ENCODE measurements at regions not wholly inside any gene's neighbourhood (a gene's known extent, or its start where the extent isn't known, plus 50 kb on each side); places are given as distances from the start of the nearest gene placed in this dataset.
"Not testable (repeated sequence)": the region's sequence is repeated elsewhere in the genome, so short reads cannot be mapped to it uniquely, and the experiment has no call there.

DNA sequence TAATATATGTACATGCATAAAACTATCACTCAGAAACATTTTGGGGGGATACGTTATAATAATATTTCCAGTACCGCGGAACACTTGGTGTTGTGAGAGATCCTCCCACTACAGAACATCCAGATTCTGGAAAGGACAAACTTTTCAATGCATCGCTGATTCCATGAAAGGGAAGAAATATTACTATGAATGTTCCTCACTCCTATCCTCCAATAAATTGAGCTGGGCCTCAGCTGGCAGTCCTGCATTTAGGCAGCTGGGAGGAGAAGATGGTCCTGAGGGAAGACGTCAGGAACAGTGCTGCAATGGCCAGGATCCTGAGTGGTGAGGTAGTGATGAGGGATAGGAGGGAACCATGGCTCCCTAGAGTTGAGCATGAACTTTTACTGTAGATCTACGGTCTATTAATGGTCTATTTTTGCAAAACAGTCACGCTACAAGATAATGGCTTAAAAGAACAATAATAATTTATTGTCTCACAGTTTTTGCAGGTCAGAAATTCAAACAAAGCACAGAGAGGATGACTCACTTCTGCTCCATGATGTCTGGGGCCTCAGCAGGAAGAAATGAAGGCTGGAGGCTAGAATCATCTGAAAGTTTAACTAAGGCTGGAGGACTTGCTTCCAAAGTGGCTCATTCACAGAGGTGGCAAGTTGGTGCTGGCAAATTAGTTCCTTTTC, 538.1 kb downstream of the STIM2 start:
- Histone ChIP-seq H3K9ac (ENCODE audit: low read depth, low read length) (no peak overlapping the region), H3K27me3 (ENCODE audit: control insufficient read depth, insufficient read depth, low read length) (no peaks in the 10 kb centered on the region), H3K4me1 (ENCODE audit: control insufficient read depth, insufficient read depth, low read length) (no peaks in the 10 kb centered on the region), H3K9me3 (ENCODE audit: control insufficient read depth, insufficient read depth, low read length) (peaks cover 4% of the 10 kb centered on the region; the same call in 1 of the 2 replicates), H3K27ac (ENCODE audit: low read depth, low read length) (no peak overlapping the region), H3K4me3 (ENCODE audit: low read depth, low read length) (no peak overlapping the region), H3K36me3 (ENCODE audit: control insufficient read depth, insufficient read depth, low read length) (no peaks in the 10 kb centered on the region)

GRCh38 chr4:27407616-27408015, 547.0 kb downstream of the STIM2 start:
- Histone ChIP-seq H3K9ac (ENCODE audit: low read depth, low read length) (no peak overlapping the region), H3K4me1 (ENCODE audit: control insufficient read depth, insufficient read depth, low read length) (no peaks in the 10 kb centered on the region), H3K27ac (ENCODE audit: low read depth, low read length) (no peak overlapping the region)

DNA sequence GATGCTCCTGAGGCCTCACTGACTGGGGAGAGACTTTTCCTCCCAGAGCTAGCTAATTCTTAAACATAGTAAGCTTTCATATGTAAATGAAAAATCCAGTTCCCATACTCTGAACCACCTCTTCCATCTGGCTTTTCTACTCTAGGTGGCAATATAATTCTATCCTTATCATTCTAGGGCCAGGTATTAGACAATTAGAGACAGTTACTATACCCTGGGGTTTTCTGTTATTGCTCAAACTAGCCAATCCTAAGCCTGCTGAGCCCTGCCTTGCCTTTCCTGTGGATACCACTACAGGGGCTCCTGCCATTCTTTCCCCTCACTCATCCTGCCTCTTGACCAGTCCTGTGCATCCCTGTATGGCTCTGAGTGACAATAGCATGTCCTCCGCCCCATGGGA, 552.0 kb downstream of the STIM2 start:
- no peak overlapping the region for H3K27ac ChIP-seq (ENCODE audit: low read depth, low read length)
- no peaks in the 10 kb centered on the region for H3K36me3 ChIP-seq (ENCODE audit: control insufficient read depth, insufficient read depth, low read length)
- H3K9ac ChIP-seq (ENCODE audit: low read depth, low read length): no peak overlapping the region
- no peaks in the 10 kb centered on the region for H3K27me3 ChIP-seq (ENCODE audit: control insufficient read depth, insufficient read depth, low read length)
- H3K9me3 ChIP-seq (ENCODE audit: control insufficient read depth, insufficient read depth, low read length): peaks cover 4% of the 10 kb centered on the region; the same call in 1 of the 2 replicates
- H3K4me1 ChIP-seq (ENCODE audit: control insufficient read depth, insufficient read depth, low read length): no peaks in the 10 kb centered on the region
- H3K4me3 ChIP-seq (ENCODE audit: low read depth, low read length): no peak overlapping the region

More at GRCh38 chr4:27407616-27408015, 547.0 kb downstream of the STIM2 start:
- Histone ChIP-seq H3K4me3 (ENCODE audit: low read depth, low read length) (no peak overlapping the region), H3K36me3 (ENCODE audit: control insufficient read depth, insufficient read depth, low read length) (no peaks in the 10 kb centered on the region), H3K27me3 (ENCODE audit: control insufficient read depth, insufficient read depth, low read length) (no peaks in the 10 kb centered on the region), H3K9me3 (ENCODE audit: control insufficient read depth, insufficient read depth, low read length) (peaks cover 18% of the 10 kb centered on the region)

DNA sequence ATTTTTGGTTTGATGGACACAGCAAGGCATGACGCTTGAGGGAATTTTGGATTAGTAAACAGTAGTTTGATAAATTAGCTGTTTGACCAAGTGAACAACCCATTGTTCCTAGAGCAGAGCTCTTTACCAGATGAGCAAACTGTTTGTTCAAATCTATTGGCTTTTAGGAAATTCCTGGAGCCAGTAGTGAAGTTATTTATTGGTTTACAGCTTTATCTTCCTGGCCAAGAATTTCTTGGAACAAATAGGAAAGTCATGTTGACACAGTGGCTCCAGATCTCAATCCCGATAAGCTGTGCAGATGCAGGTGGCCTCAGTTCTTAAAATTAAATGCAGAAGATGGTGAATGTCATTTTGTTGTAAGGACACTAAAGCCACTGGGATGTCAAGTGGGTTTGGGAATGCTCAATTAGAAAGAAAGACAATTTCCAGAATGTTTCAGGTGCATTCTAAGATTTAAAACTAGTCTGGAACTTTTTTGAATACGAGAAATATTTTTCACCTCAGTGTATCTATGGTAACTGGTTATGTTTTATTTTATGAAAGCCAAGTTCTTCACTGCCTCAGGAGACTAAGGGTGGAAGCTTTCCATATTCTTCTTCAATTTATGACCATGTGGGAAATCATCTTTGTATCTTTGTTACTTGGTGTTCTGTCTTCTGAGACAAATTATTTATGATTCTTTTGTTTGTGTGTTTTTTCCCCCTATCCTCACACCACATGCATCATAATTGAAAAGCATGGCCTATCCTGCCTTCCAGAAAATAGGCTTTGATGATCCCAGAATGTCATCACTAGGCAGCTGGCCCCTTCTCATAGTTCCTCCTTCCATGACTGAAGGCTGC, 554.5 kb downstream of the STIM2 start:
- no peak overlapping the region for H3K27ac ChIP-seq (ENCODE audit: low read depth, low read length)
- no peaks in the 10 kb centered on the region for H3K4me1 ChIP-seq (ENCODE audit: control insufficient read depth, insufficient read depth, low read length)

GRCh38 chr4:27428661-27429060, 568.0 kb downstream of the STIM2 start:
- Histone ChIP-seq H3K9me3 (ENCODE audit: control insufficient read depth, insufficient read depth, low read length) (no peaks in the 10 kb centered on the region), H3K27ac (ENCODE audit: low read depth, low read length) (no peak overlapping the region), H3K27me3 (ENCODE audit: control insufficient read depth, insufficient read depth, low read length) (no peaks in the 10 kb centered on the region), H3K4me1 (ENCODE audit: control insufficient read depth, insufficient read depth, low read length) (no peaks in the 10 kb centered on the region), H3K4me3 (ENCODE audit: low read depth, low read length) (no peak overlapping the region), H3K36me3 (ENCODE audit: control insufficient read depth, insufficient read depth, low read length) (no peaks in the 10 kb centered on the region), H3K9ac (ENCODE audit: low read depth, low read length) (no peak overlapping the region)

More for the DNA sequence above, 554.5 kb downstream of the STIM2 start:
- Histone ChIP-seq H3K9ac (ENCODE audit: low read depth, low read length) (no peak overlapping the region), H3K27me3 (ENCODE audit: control insufficient read depth, insufficient read depth, low read length) (no peaks in the 10 kb centered on the region), H3K9me3 (ENCODE audit: control insufficient read depth, insufficient read depth, low read length) (peaks cover 4% of the 10 kb centered on the region; the same call in 1 of the 2 replicates), H3K36me3 (ENCODE audit: control insufficient read depth, insufficient read depth, low read length) (no peaks in the 10 kb centered on the region), H3K4me3 (ENCODE audit: low read depth, low read length) (no peak overlapping the region)

GRCh38 chr4:27429364-27429871, 568.8 kb downstream of the STIM2 start:
- no peaks in the 10 kb centered on the region for H3K4me1 ChIP-seq (ENCODE audit: control insufficient read depth, insufficient read depth, low read length)
- H3K4me3 ChIP-seq (ENCODE audit: low read depth, low read length): no peak overlapping the region
- no peak overlapping the region for H3K9ac ChIP-seq (ENCODE audit: low read depth, low read length)
- H3K36me3 ChIP-seq (ENCODE audit: control insufficient read depth, insufficient read depth, low read length): no peaks in the 10 kb centered on the region
- H3K9me3 ChIP-seq (ENCODE audit: control insufficient read depth, insufficient read depth, low read length): no peaks in the 10 kb centered on the region
- no peaks in the 10 kb centered on the region for H3K27me3 ChIP-seq (ENCODE audit: control insufficient read depth, insufficient read depth, low read length)
- H3K27ac ChIP-seq (ENCODE audit: low read depth, low read length): no peak overlapping the region

DNA sequence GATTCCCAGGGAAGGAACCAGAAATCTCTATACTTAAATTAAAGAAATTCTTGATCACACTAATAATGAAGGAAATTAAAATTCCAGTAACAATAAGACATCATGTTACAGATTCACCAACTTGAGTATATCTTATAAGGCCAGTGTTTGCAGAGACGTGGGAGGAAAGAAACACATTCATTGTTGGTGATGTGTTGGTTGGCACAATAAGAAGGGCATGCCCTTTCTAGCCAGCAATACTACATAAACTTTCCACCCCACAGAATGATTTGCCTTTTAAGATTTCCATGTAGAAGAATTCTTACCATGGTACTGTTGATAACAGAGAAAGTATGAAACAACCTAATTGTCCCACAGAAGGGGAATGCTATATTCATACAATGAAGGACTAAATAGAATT, 581.5 kb downstream of the STIM2 start:
- Histone ChIP-seq H3K9ac (ENCODE audit: low read depth, low read length) (no peak overlapping the region), H3K4me1 (ENCODE audit: control insufficient read depth, insufficient read depth, low read length) (no peaks in the 10 kb centered on the region), H3K27ac (ENCODE audit: low read depth, low read length) (no peak overlapping the region), H3K9me3 (ENCODE audit: control insufficient read depth, insufficient read depth, low read length) (no peaks in the 10 kb centered on the region), H3K27me3 (ENCODE audit: control insufficient read depth, insufficient read depth, low read length) (no peaks in the 10 kb centered on the region), H3K4me3 (ENCODE audit: low read depth, low read length) (no peak overlapping the region), H3K36me3 (ENCODE audit: control insufficient read depth, insufficient read depth, low read length) (no peaks in the 10 kb centered on the region)

GRCh38 chr4:27442661-27443060, 582.0 kb downstream of the STIM2 start:
- H3K27me3 ChIP-seq (ENCODE audit: control insufficient read depth, insufficient read depth, low read length); H3K27ac ChIP-seq (ENCODE audit: low read depth, low read length); H3K4me1 ChIP-seq (ENCODE audit: control insufficient read depth, insufficient read depth, low read length); H3K36me3 ChIP-seq (ENCODE audit: control insufficient read depth, insufficient read depth, low read length); H3K9me3 ChIP-seq (ENCODE audit: control insufficient read depth, insufficient read depth, low read length); H3K9ac ChIP-seq (ENCODE audit: low read depth, low read length); H3K4me3 ChIP-seq (ENCODE audit: low read depth, low read length): not testable (repeated sequence)

GRCh38 chr4:27463816-27464215, 603.2 kb downstream of the STIM2 start:
- Histone ChIP-seq H3K36me3 (ENCODE audit: control insufficient read depth, insufficient read depth, low read length) (no peaks in the 10 kb centered on the region), H3K27me3 (ENCODE audit: control insufficient read depth, insufficient read depth, low read length) (no peaks in the 10 kb centered on the region), H3K9ac (ENCODE audit: low read depth, low read length) (no peak overlapping the region), H3K4me1 (ENCODE audit: control insufficient read depth, insufficient read depth, low read length) (peaks cover 9% of the 10 kb centered on the region; the same call in 1 of the 2 replicates), H3K4me3 (ENCODE audit: low read depth, low read length) (no peak overlapping the region), H3K9me3 (ENCODE audit: control insufficient read depth, insufficient read depth, low read length) (no peaks in the 10 kb centered on the region), H3K27ac (ENCODE audit: low read depth, low read length) (no peak overlapping the region)

GRCh38 chr4:27467351-27467750, 606.7 kb downstream of the STIM2 start:
- H3K4me1 ChIP-seq (ENCODE audit: control insufficient read depth, insufficient read depth, low read length): peaks cover 9% of the 10 kb centered on the region; the same call in 1 of the 2 replicates
- no peaks in the 10 kb centered on the region for H3K36me3 ChIP-seq (ENCODE audit: control insufficient read depth, insufficient read depth, low read length)
- H3K9me3 ChIP-seq (ENCODE audit: control insufficient read depth, insufficient read depth, low read length): no peaks in the 10 kb centered on the region
- no peaks in the 10 kb centered on the region for H3K27me3 ChIP-seq (ENCODE audit: control insufficient read depth, insufficient read depth, low read length)
- no peak overlapping the region for H3K9ac ChIP-seq (ENCODE audit: low read depth, low read length)
- no peak overlapping the region for H3K27ac ChIP-seq (ENCODE audit: low read depth, low read length)
- no peak overlapping the region for H3K4me3 ChIP-seq (ENCODE audit: low read depth, low read length)

DNA sequence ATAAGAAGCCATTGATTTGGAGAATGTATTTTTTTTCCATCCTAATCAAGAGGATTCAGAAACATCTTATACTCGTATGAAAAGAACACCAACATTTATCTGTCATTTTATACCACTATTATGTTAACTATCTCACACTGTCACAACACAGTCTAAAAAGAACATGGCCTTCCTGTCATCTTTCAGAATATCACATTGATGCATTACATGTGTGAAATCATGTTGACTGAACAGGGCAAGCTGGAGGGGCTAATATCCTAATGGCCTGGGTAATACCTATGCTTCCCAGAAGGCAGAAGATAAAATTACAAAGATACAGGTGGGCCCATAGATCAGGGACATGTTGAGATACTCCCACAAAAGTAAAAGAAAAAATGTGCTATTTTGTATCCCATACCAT, 611.7 kb downstream of the STIM2 start:
- Histone ChIP-seq H3K27ac (ENCODE audit: low read depth, low read length) (no peak overlapping the region), H3K9me3 (ENCODE audit: control insufficient read depth, insufficient read depth, low read length) (no peaks in the 10 kb centered on the region), H3K4me1 (ENCODE audit: control insufficient read depth, insufficient read depth, low read length) (no peaks in the 10 kb centered on the region), H3K9ac (ENCODE audit: low read depth, low read length) (no peak overlapping the region), H3K36me3 (ENCODE audit: control insufficient read depth, insufficient read depth, low read length) (no peaks in the 10 kb centered on the region), H3K27me3 (ENCODE audit: control insufficient read depth, insufficient read depth, low read length) (no peaks in the 10 kb centered on the region), H3K4me3 (ENCODE audit: low read depth, low read length) (no peak overlapping the region)

Measured in HUES48 (cell line).